ENCODE measurements at regions not wholly inside any gene's neighbourhood (a gene's known extent, or its start where the extent isn't known, plus 50 kb on each side); places are given as distances from the start of the nearest gene placed in this dataset.

GRCh38 chr16:85291302-85292148, 179.3 kb upstream of the CIBAR2 start (continued):
- TF ChIP-seq ZSCAN5A (CRISPR knock-in tag; IDR thresholded peaks at IDR 0.05; ENCODE audit: borderline replicate concordance), result peak; percentile 98; the same call in 1 of the 2 replicates
- peak; percentile 86; the same call in 1 of the 2 replicates for TF ChIP-seq THAP8 (CRISPR knock-in tag; IDR thresholded peaks at IDR 0.05; ENCODE audit: borderline replicate concordance)
- 0 out of 2 replicates have a peak, but pooled peaks have one; percentile 45 for TF ChIP-seq ZNF879 (CRISPR knock-in tag; IDR thresholded peaks at IDR 0.05)
- no peak for TF ChIP-seq DNMT3B (CRISPR knock-in tag; conservative IDR thresholded peaks at IDR 0.05)
- TF ChIP-seq GPBP1L1 (CRISPR knock-in tag; IDR thresholded peaks at IDR 0.05), result no peak
- peak; percentile 100 for TF ChIP-seq SKIL (CRISPR knock-in tag; IDR thresholded peaks at IDR 0.05; ENCODE audit: borderline replicate concordance)
- TF ChIP-seq MIER2 (CRISPR knock-in tag; IDR thresholded peaks at IDR 0.05), result peak; percentile 61; the same call in 1 of the 2 replicates
- TF ChIP-seq CENPT (CRISPR knock-in tag; IDR thresholded peaks at IDR 0.05; ENCODE audit: low read depth), result 0 out of 2 replicates have a peak, but pooled peaks have one; percentile 49
- peak; percentile 99 for TF ChIP-seq ZNF607 (CRISPR knock-in tag; IDR thresholded peaks at IDR 0.05; ENCODE audit: borderline replicate concordance)
- TF ChIP-seq FOXK2 (IDR thresholded peaks at IDR 0.05), result peak; percentile 64; the same call in 1 of the 2 replicates
- TF ChIP-seq GATAD1 (CRISPR knock-in tag; IDR thresholded peaks at IDR 0.05), result peak; percentile 64
- peak; percentile 98 for TF ChIP-seq TOE1 (CRISPR knock-in tag; IDR thresholded peaks at IDR 0.05)
- no peak for TF ChIP-seq ZNF484 (CRISPR knock-in tag; IDR thresholded peaks at IDR 0.05; ENCODE audit: borderline replicate concordance, low read depth)
- TF ChIP-seq BORCS8-MEF2B (CRISPR knock-in tag; IDR thresholded peaks at IDR 0.05), result peak; percentile 98
- TF ChIP-seq ATF5 (CRISPR knock-in tag; IDR thresholded peaks at IDR 0.05; ENCODE audit: low read depth), result no peak
- TF ChIP-seq CREB3 (CRISPR knock-in tag; IDR thresholded peaks at IDR 0.05), result no peak
- TF ChIP-seq ZNF574 (CRISPR knock-in tag; IDR thresholded peaks at IDR 0.05), result peak; percentile 95
